ENCODE measurements at regions not wholly inside any gene's neighbourhood (a gene's known extent, or its start where the extent isn't known, plus 50 kb on each side); places are given as distances from the start of the nearest gene placed in this dataset.
"Not testable (repeated sequence)": the region's sequence is repeated elsewhere in the genome, so short reads cannot be mapped to it uniquely, and the experiment has no call there.

DNA sequence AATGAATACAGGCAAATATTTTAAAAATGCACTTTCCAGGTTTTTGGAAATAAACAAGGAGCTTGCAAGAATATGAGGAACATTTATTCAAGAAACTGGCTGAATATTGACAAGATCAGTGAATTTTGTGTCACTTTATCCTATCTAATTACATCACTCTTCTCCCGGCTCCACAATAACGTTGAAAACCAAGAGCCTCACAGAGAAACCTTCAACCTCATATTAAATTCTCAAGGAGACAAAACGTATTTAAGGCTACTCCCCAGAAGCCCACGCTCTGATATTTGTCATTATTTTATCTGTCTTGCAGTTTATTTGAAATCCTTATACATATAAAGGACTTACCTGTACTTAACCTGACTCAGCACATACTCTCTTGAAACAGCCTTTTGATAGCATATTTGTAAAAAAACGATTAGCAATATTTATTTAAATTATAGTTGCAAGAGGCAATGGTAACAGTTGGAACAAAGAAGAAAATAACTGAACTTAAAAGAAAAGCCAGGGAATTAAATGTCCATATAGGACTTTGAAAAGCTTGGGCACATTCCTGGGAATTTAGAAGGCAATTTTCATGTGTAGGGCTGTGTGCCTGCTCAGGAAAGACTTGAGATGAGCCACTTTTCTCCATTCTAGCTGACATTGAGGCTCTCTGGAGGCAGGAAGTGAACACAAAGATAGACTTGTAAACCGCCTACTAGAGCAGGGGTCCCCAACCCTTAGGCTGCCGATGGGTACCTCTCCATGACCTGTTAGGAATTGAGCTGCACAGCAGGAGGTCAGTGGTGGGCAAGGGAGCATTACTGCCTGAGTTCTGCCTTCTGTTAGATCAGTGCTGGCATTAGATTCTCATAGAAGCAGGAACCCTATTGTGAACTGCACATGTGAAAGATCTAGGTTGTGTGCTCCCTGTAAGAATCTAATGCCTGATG lies 636.4 kb downstream of the SLC16A7 start:
- Mint-ChIP-seq H3K27me3 (ENCODE audit: low read depth, poor library complexity) (peaks cover 3% of the 10 kb centered on the region), H3K4me1 (no peaks in the 10 kb centered on the region), H3K4me3 (no peak overlapping the region), H3K9me3 (no peaks in the 10 kb centered on the region), H3K27ac (no peak overlapping the region), H3K36me3 (ENCODE audit: low read depth) (no peaks in the 10 kb centered on the region)
- TF ChIP-seq, protein P1, sequence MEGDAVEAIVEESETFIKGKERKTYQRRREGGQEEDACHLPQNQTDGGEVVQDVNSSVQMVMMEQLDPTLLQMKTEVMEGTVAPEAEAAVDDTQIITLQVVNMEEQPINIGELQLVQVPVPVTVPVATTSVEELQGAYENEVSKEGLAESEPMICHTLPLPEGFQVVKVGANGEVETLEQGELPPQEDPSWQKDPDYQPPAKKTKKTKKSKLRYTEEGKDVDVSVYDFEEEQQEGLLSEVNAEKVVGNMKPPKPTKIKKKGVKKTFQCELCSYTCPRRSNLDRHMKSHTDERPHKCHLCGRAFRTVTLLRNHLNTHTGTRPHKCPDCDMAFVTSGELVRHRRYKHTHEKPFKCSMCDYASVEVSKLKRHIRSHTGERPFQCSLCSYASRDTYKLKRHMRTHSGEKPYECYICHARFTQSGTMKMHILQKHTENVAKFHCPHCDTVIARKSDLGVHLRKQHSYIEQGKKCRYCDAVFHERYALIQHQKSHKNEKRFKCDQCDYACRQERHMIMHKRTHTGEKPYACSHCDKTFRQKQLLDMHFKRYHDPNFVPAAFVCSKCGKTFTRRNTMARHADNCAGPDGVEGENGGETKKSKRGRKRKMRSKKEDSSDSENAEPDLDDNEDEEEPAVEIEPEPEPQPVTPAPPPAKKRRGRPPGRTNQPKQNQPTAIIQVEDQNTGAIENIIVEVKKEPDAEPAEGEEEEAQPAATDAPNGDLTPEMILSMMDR (IDR thresholded peaks at IDR 0.05): no peak
- DNase-seq: no peak

DNA sequence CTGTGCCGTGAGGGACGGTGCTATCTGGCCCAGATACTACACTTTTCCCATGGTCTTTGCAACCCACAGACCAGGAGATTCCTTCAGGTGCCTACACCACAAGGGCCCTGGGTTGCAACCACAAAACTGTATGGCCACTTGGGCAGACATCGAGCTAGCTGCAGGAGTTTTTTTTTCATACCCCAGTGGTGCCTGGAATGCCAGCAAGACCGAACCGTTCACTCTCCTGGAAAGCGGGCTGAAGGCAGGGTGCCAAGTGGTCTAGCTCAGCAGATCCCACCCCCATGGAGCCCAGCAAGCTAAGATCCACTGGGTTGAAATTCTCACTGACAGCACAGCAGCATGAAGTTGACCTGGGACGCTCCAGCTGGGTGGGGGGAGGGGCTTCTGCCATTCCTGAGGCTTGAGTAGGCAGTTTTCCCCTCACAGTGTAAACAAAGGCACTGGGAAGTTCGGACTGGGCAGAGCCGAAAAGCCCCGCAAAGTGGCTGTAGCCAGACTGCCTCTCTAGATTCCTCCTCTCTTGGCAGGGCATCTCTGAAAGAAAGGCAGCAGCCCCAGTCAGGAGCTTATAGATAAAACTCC lies 638.9 kb downstream of the SLC16A7 start:
- not testable (repeated sequence) for H3K36me3 Mint-ChIP-seq (ENCODE audit: low read depth); H3K9me3 Mint-ChIP-seq; H3K27me3 Mint-ChIP-seq (ENCODE audit: low read depth, poor library complexity); H3K4me1 Mint-ChIP-seq; H3K4me3 Mint-ChIP-seq; DNase-seq; H3K27ac Mint-ChIP-seq

DNA sequence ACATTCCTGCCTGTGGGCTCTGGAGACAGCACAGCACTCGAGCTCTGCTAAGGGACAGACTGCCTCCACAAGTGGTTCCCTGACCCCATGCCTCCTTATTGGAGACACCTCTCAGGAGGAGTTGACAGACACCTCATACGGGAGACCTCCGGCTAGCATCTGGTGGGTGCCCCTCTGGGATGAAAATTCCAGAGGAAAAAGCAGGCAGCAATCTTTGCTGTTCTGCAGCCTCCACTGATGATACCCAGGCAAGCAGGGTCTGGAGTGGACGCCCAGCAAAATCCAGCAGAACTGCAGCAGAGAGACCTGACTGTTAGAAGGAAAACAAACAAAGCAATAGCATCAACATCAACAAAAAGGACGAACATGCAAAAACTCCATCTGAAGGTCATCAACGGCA lies 639.4 kb downstream of the SLC16A7 start:
- Mint-ChIP-seq H3K4me3 (no peak overlapping the region), H3K36me3 (ENCODE audit: low read depth) (no peaks in the 10 kb centered on the region)

DNA sequence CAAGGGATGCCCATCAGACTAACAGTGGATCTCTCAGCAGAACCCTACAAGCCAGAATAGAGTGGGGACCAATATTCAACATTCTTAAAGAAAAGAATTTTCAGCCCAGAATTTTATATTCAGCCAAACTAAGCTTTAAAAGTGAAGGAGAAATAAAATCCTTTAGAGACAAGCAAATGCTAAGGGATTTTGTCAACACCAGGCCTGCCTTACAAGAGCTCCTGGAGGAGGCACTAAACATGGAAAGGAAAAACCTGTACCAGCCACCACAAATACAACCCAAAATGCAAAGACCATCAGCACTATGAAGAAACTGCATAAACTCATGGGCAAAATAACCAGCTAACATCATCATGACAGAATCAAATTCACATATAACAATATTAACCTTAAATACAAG lies 640.6 kb downstream of the SLC16A7 start:
- not testable (repeated sequence) for H3K4me1 Mint-ChIP-seq; H3K4me3 Mint-ChIP-seq; H3K27ac Mint-ChIP-seq; H3K27me3 Mint-ChIP-seq (ENCODE audit: low read depth, poor library complexity); DNase-seq; H3K9me3 Mint-ChIP-seq; H3K36me3 Mint-ChIP-seq (ENCODE audit: low read depth)

More for the DNA sequence above, 639.4 kb downstream of the SLC16A7 start:
- Mint-ChIP-seq H3K9me3 (peaks cover 7% of the 10 kb centered on the region), H3K27ac (peak overlapping the region; percentile 44), H3K27me3 (ENCODE audit: low read depth, poor library complexity) (peaks cover 5% of the 10 kb centered on the region), H3K4me1 (no peaks in the 10 kb centered on the region)
- TF ChIP-seq, protein P1 (IDR thresholded peaks at IDR 0.05): no peak
- DNase-seq: no peak

DNA sequence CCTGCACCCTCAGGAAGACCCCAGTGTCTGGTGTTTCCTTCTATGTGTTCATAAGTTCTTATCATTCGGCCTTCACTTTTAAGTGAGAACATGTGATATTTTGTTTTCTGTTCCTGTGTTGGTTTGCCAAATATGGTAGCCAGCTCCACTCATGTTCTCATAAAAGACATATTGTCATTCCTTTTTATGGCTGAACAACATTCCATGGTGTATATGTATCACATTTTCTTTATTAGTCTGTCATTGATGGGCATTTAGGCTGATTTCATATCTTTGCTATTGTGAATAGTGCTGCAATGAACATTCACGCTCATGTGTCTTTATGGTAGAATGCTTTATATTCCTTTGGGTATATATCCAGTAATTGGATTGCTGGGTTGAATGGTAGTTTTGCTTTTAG lies 645.1 kb downstream of the SLC16A7 start:
- Mint-ChIP-seq H3K9me3 (peaks cover 7% of the 10 kb centered on the region), H3K4me1 (no peaks in the 10 kb centered on the region), H3K27ac (no peak overlapping the region), H3K36me3 (ENCODE audit: low read depth) (no peaks in the 10 kb centered on the region), H3K27me3 (ENCODE audit: low read depth, poor library complexity) (peaks cover 6% of the 10 kb centered on the region), H3K4me3 (no peak overlapping the region)
- TF ChIP-seq, protein P1 (IDR thresholded peaks at IDR 0.05): no peak
- DNase-seq: no peak

DNA sequence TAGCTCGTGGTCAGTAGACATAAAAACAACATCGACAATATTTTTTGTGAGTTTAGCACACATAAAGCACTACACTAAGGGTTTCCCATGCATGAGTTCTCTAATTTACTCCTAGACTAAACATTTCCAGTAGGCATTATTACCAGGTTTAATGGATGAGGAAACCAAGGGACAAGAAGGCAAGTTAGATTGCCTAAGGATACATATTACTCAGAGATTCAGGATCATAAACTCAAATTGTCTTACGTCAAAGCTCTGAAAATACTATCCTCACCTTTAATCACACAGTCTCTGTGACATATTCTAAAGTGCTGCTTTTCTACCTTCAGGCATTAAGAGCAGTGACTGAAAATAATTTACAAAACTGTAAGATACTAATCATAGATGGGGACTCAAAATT lies 655.3 kb downstream of the SLC16A7 start:
- H3K9me3 Mint-ChIP-seq: no peaks in the 10 kb centered on the region
- TF ChIP-seq, protein P1 (IDR thresholded peaks at IDR 0.05): no peak
- H3K36me3 Mint-ChIP-seq (ENCODE audit: low read depth): no peaks in the 10 kb centered on the region

More for the DNA sequence above, 655.3 kb downstream of the SLC16A7 start:
- DNase-seq: no peak
- Mint-ChIP-seq H3K27ac (no peak overlapping the region), H3K27me3 (ENCODE audit: low read depth, poor library complexity) (no peaks in the 10 kb centered on the region), H3K4me3 (no peak overlapping the region), H3K4me1 (no peaks in the 10 kb centered on the region)

Measured in nephron progenitor cell (in vitro differentiated cells).